Testis (tissue), 2 donors: ENCODE measurements at regions not wholly inside any gene's neighbourhood (a gene's known extent, or its start where the extent isn't known, plus 50 kb on each side); places are given as distances from the start of the nearest gene placed in this dataset.

Experiments used
- CTCF ChIP-seq, 3 experiments: fragments of 450-650 bp in 2 of 3; fragments of 200-600 bp in 1 of 3; sonication (generic) in 1 of 3; IDR thresholded peaks; one replicate each; pipeline ENCODE4 v1.5.1; 2016 to 2019; ENCODE audit warnings: antibody characterized with exemption in 3 of 3, mild to moderate bottlenecking in 2 of 3, moderate library complexity in 1 of 3
- POLR2A ChIP-seq: fragments of 450-650 bp; IDR thresholded peaks from one replicate; pipeline ENCODE4 v1.6.1; 2017; ENCODE audit warnings: antibody characterized with exemption, mild to moderate bottlenecking, moderate library complexity

GRCh38 chr9:105855987-105856386 lies 161.6 kb downstream of the TMEM38B start:
- no peak for TF ChIP-seq CTCF (IDR thresholded peaks at IDR 0.05)
- no peak for TF ChIP-seq POLR2A
